Right renal pelvis (tissue), 4 donors: ENCODE measurements at regions not wholly inside any gene's neighbourhood (a gene's known extent, or its start where the extent isn't known, plus 50 kb on each side); places are given as distances from the start of the nearest gene placed in this dataset.

Source experiments
- DNase-seq, 4 donors: peaks; one replicate each; pipeline ENCODE4 v3.0.0-alpha.2; 2013; ENCODE audit warnings: low read depth in 4 of 4, low spot score in 3 of 4, missing footprints in 1 of 4

- DNase-seq: no peak
Measured at GRCh38 chr18:24868311-24868710, 407.9 kb downstream of the HRH4 start.

GRCh38 chr18:24868760-24869237, 408.4 kb downstream of the HRH4 start:
- no peak for DNase-seq

- no peak for DNase-seq
Measured at GRCh38 chr18:24869285-24869684, 408.8 kb downstream of the HRH4 start.

- DNase-seq: no peak
Measured at GRCh38 chr18:24875286-24875685, 414.8 kb downstream of the HRH4 start.

- DNase-seq: no peak
Measured at GRCh38 chr18:24875777-24876176, 415.3 kb downstream of the HRH4 start.

- no peak for DNase-seq
Measured at GRCh38 chr18:24876266-24876665, 415.8 kb downstream of the HRH4 start.

GRCh38 chr18:24877066-24877465, 416.6 kb downstream of the HRH4 start:
- DNase-seq: no peak

- no peak for DNase-seq
Measured at GRCh38 chr18:24877546-24877945, 417.1 kb downstream of the HRH4 start.

GRCh38 chr18:24878289-24878688, 417.9 kb downstream of the HRH4 start:
- peak in 1 of 4 donors; percentile 50 for DNase-seq

- DNase-seq: no peak
Measured at GRCh38 chr18:24885276-24885675, 424.8 kb downstream of the HRH4 start.

GRCh38 chr18:24894880-24895279, 434.4 kb downstream of the HRH4 start:
- DNase-seq: no peak

- DNase-seq: no peak
Measured at GRCh38 chr18:24897461-24897860, 437.0 kb downstream of the HRH4 start.

GRCh38 chr18:24910221-24910620, 441.7 kb downstream of the ZNF521 start:
- DNase-seq: no peak

- no peak for DNase-seq
Measured at GRCh38 chr18:24913507-24914170, 438.3 kb downstream of the ZNF521 start.

- no peak for DNase-seq
Measured at GRCh38 chr18:24914171-24914525, 437.8 kb downstream of the ZNF521 start.

- DNase-seq: no peak
Measured at GRCh38 chr18:24914685-24915084, 437.3 kb downstream of the ZNF521 start.

GRCh38 chr18:24915547-24915946, 436.4 kb downstream of the ZNF521 start:
- no peak for DNase-seq

- DNase-seq: no peak
Measured at GRCh38 chr18:24917767-24918166, 434.2 kb downstream of the ZNF521 start.

- no peak for DNase-seq
Measured at GRCh38 chr18:24918257-24918656, 433.7 kb downstream of the ZNF521 start.

GRCh38 chr18:24919181-24919797, 432.7 kb downstream of the ZNF521 start:
- DNase-seq: no peak

- no peak for DNase-seq
Measured at GRCh38 chr18:24922491-24922890, 429.5 kb downstream of the ZNF521 start.

GRCh38 chr18:24923138-24923537, 428.8 kb downstream of the ZNF521 start:
- DNase-seq: no peak
